ENCODE measurements at regions not wholly inside any gene's neighbourhood (a gene's known extent, or its start where the extent isn't known, plus 50 kb on each side); places are given as distances from the start of the nearest gene placed in this dataset.
"Not testable (repeated sequence)": the region's sequence is repeated elsewhere in the genome, so short reads cannot be mapped to it uniquely, and the experiment has no call there.

DNA sequence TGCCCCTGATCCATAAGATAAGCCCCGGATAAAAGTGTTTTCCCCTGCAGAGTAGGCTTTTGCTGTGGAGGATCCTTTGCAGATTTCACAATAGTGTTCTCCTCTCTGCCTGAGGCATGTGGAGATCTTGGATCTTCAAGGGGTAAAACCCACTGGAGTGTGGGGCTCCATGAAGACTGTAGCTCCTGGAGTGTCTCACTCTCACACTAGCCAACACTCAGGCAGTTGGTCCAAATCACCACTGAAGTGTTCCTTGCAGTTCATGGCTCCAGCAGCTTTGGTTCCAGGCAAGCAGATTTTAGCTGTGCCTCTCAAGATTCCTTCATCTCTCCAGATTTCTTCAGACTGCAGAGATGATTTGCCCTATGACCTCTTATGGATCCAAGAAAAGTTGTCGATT is 665.3 kb downstream of the TNS3 start:
- intact Hi-C loops (cut with DNase I), result no loop called here
- Histone ChIP-seq H3K4me1 (replicated peaks in 1 of 2) (no peaks in the 10 kb centered on the region), H3K27ac (no peak overlapping the region), H3K4me3 (no peak overlapping the region), H3K36me3 (replicated peaks in 1 of 2) (peaks cover 0 to 5% of the 10 kb centered on the region in 2 donors), H3K27me3 (no peaks in the 10 kb centered on the region), H3K9me3 (replicated peaks in 1 of 3) (no peaks in the 10 kb centered on the region)
- WGBS, 4 donors, result 43 to 65% (median 57%) methylated on average over 2 of the region's 2 CpGs
- no peak for TF ChIP-seq POLR2A (IDR thresholded peaks at IDR 0.05)
- TF ChIP-seq, protein P1, sequence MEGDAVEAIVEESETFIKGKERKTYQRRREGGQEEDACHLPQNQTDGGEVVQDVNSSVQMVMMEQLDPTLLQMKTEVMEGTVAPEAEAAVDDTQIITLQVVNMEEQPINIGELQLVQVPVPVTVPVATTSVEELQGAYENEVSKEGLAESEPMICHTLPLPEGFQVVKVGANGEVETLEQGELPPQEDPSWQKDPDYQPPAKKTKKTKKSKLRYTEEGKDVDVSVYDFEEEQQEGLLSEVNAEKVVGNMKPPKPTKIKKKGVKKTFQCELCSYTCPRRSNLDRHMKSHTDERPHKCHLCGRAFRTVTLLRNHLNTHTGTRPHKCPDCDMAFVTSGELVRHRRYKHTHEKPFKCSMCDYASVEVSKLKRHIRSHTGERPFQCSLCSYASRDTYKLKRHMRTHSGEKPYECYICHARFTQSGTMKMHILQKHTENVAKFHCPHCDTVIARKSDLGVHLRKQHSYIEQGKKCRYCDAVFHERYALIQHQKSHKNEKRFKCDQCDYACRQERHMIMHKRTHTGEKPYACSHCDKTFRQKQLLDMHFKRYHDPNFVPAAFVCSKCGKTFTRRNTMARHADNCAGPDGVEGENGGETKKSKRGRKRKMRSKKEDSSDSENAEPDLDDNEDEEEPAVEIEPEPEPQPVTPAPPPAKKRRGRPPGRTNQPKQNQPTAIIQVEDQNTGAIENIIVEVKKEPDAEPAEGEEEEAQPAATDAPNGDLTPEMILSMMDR (IDR thresholded peaks at IDR 0.05), result no peak
- no peak for DNase-seq

DNA sequence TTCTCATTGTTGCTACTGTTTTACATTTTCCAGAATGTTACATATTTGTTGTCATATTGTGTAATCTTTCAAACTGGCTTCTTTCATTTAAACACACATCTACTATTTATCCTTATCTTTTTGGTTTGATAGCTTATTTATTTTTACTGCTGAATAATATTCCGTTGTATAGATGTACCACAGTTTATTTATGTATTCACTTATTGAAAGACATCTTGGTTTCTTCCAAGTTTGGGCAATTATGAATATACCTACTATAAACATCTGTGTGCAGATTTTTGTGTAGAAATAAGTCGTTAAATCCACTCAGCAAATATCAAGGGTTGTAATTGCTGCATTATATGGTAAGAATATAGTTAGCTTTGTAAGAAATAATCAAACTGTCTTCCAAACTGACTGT is 669.2 kb downstream of the TNS3 start:
- H3K9me3 ChIP-seq (replicated peaks in 1 of 3), result no peaks in the 10 kb centered on the region
- no peaks in the 10 kb centered on the region for H3K4me1 ChIP-seq (replicated peaks in 1 of 2)
- 59 to 81% (median 70%) methylated on average over 2 of the region's 2 CpGs for WGBS, 4 donors
- no peak overlapping the region for H3K27ac ChIP-seq
- intact Hi-C loops (cut with DNase I), result no loop called here
- H3K4me3 ChIP-seq, result no peak overlapping the region
- no peaks in the 10 kb centered on the region for H3K27me3 ChIP-seq
- TF ChIP-seq, protein P1 (IDR thresholded peaks at IDR 0.05), result no peak
- H3K36me3 ChIP-seq (replicated peaks in 1 of 2), result no peaks in the 10 kb centered on the region
- DNase-seq, result no peak

DNA sequence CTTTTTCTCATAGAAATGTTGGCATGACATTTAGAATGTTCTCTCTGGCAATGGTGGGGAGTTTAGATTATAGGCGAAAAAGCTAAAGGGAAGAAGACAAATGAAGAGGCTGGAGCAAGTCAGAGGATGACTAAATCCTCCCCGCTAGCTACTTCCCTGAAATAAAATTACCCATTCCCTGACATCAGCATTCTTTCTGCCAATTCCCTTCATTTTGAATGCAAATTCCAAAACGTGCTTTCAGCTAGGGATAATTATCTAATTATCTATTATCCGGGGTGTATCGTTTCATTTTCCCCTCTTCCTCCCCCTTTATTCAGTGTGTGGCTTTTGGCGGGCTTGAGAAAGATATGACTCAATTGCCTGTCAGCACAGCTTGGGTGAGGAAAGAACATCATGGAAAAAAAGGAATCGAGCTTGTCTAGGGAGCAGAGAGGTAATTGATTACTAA is 672.3 kb downstream of the TNS3 start:
- DNase-seq, result no peak
- Histone ChIP-seq H3K36me3 (replicated peaks in 1 of 2) (no peaks in the 10 kb centered on the region), H3K9me3 (replicated peaks in 1 of 3) (no peaks in the 10 kb centered on the region), H3K27ac (no peak overlapping the region), H3K4me1 (replicated peaks in 1 of 2) (no peaks in the 10 kb centered on the region), H3K4me3 (no peak overlapping the region), H3K27me3 (no peaks in the 10 kb centered on the region)
- TF ChIP-seq, protein P1 (IDR thresholded peaks at IDR 0.05), result no peak
- no peak for TF ChIP-seq POLR2A (IDR thresholded peaks at IDR 0.05)
- 70 to 82% (median 77%) methylated on average over 7 of the region's 7 CpGs for WGBS, 4 donors
- intact Hi-C loops (cut with DNase I), result no loop called here

DNA sequence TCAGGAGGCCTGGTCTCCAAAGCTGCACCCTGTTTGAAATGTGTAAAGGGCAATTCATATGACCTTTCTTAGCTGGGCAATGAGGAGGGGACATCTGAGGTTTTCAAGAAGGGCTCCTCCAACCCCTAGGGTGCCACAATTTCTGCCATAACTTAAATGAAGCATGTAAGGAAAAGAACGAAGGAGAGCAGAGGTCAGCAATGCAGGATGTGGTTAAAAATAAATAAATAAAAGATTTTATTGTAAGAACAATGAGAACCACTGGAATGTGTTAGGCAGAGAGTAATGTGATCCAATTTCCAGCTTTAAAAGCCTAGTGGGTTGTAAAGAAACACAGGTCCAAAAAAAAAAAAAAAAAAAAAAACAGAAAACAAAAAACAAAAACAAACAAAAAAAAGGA is 673.1 kb downstream of the TNS3 start:
- intact Hi-C loops (cut with DNase I), result no loop called here
- Histone ChIP-seq H3K36me3 (replicated peaks in 1 of 2) (no peaks in the 10 kb centered on the region), H3K27me3 (no peaks in the 10 kb centered on the region), H3K4me3 (no peak overlapping the region), H3K27ac (no peak overlapping the region), H3K4me1 (replicated peaks in 1 of 2) (no peaks in the 10 kb centered on the region), H3K9me3 (replicated peaks in 1 of 3) (no peaks in the 10 kb centered on the region)
- WGBS, 4 donors, result 43 to 67% (median 52%) methylated on average over 1 of the region's 1 CpG
- TF ChIP-seq POLR2A (IDR thresholded peaks at IDR 0.05), result no peak
- TF ChIP-seq, protein P1 (IDR thresholded peaks at IDR 0.05), result no peak
- no peak for DNase-seq

DNA sequence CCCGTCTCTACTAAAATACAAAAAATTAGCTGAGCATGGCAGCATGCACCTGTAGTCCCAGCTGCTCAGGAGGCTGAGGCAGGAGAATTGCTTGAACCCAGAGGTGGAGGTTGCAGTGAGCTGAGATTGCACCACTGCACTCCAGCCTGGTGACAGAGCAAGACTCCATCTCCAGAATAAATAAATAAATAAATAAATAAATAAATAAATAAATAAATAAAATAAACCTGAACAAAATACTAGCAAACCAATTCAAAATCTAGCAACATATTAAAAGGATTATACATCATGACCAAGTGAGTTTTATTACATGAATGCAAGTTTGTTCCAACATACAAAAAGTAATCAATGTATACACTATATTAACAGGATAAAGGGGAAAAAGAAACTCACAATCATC is 677.4 kb downstream of the TNS3 start:
- H3K4me1 ChIP-seq (replicated peaks in 1 of 2); H3K9me3 ChIP-seq (replicated peaks in 1 of 3); DNase-seq; H3K27ac ChIP-seq; H3K27me3 ChIP-seq; intact Hi-C loops (cut with DNase I); H3K4me3 ChIP-seq; H3K36me3 ChIP-seq (replicated peaks in 1 of 2): not testable (repeated sequence)
- 83 to 100% (median 92%) methylated on average over 1 of the region's 1 CpG for WGBS, 4 donors

All from adrenal gland (tissue), 9 donors.